SU-DHL-6 (cell line): ENCODE measurements at regions not wholly inside any gene's neighbourhood (a gene's known extent, or its start where the extent isn't known, plus 50 kb on each side); places are given as distances from the start of the nearest gene placed in this dataset.

Source experiments
- CTCF ChIP-seq: fragments of 200-600 bp; sonication (generic); IDR thresholded peaks from one replicate; pipeline ENCODE4 v1.5.1; 2017; ENCODE audit warnings: antibody characterized with exemption, mild to moderate bottlenecking, low read length, moderate library complexity; ENCODE audit not compliant: insufficient read depth, poor library complexity, severe bottlenecking
- EZH2phosphoT487 ChIP-seq: fragments of 200-600 bp; sonication (generic), shearing (Covaris generic); conservative IDR thresholded peaks from 2 replicates; pipeline ENCODE4 v1.6.1; 2018; ENCODE audit warnings: mild to moderate bottlenecking, antibody characterized with exemption, low read length, moderate library complexity, mixed read lengths

- no peak for TF ChIP-seq CTCF
- TF ChIP-seq EZH2phosphoT487, result no peak
Observed at GRCh38 chr4:27490766-27491165, 630.1 kb downstream of the STIM2 start.
